HG02943 (cell line): ENCODE measurements at regions not wholly inside any gene's neighbourhood (a gene's known extent, or its start where the extent isn't known, plus 50 kb on each side); places are given as distances from the start of the nearest gene placed in this dataset.

Experiments
- ATAC-seq: cut with Tn5 transposase; IDR thresholded peaks from one replicate; pipeline ENCODE4 v1.9.1; 2021; ENCODE audit warnings: mild to moderate bottlenecking, low read depth, moderate library complexity; ENCODE audit not compliant: unreplicated experiment

- no peak for ATAC-seq
Measured at GRCh38 chr3:117150628-117151027, 441.0 kb downstream of the TUSC7 start.

GRCh38 chr3:117160176-117160575 lies 450.6 kb downstream of the TUSC7 start:
- ATAC-seq: no peak

- no peak for ATAC-seq
Measured at GRCh38 chr3:117161816-117162215, 452.2 kb downstream of the TUSC7 start.

GRCh38 chr3:117165176-117165575 lies 455.6 kb downstream of the TUSC7 start:
- no peak for ATAC-seq

GRCh38 chr3:117165601-117166051 lies 456.0 kb downstream of the TUSC7 start:
- no peak for ATAC-seq

GRCh38 chr3:117168896-117169295 lies 459.3 kb downstream of the TUSC7 start:
- ATAC-seq: no peak

GRCh38 chr3:117170094-117170493 lies 460.5 kb downstream of the TUSC7 start:
- no peak for ATAC-seq

GRCh38 chr3:117171124-117171523 lies 461.5 kb downstream of the TUSC7 start:
- no peak for ATAC-seq

- ATAC-seq: no peak
Measured at GRCh38 chr3:117172426-117172825, 462.8 kb downstream of the TUSC7 start.

- ATAC-seq: no peak
Measured at GRCh38 chr3:117181222-117181621, 471.6 kb downstream of the TUSC7 start.

- ATAC-seq: no peak
Measured at GRCh38 chr3:117184574-117184973, 475.0 kb downstream of the TUSC7 start.

- ATAC-seq: no peak
Measured at GRCh38 chr3:117191245-117191644, 481.7 kb downstream of the TUSC7 start.

- ATAC-seq: no peak
Measured at GRCh38 chr3:117192888-117193287, 483.3 kb downstream of the TUSC7 start.

- ATAC-seq: no peak
Measured at GRCh38 chr3:117193390-117193789, 483.8 kb downstream of the TUSC7 start.

GRCh38 chr3:117195034-117195433 lies 485.5 kb downstream of the TUSC7 start:
- ATAC-seq: no peak

GRCh38 chr3:117200962-117201361 lies 491.4 kb downstream of the TUSC7 start:
- no peak for ATAC-seq

GRCh38 chr3:117201901-117202774 lies 492.6 kb downstream of the TUSC7 start:
- ATAC-seq: no peak

- ATAC-seq: no peak
Measured at GRCh38 chr3:117217355-117217754, 507.8 kb downstream of the TUSC7 start.

- no peak for ATAC-seq
Measured at GRCh38 chr3:117217760-117218316, 508.3 kb downstream of the TUSC7 start.

- ATAC-seq: no peak
Measured at GRCh38 chr3:117218641-117219048, 509.1 kb downstream of the TUSC7 start.

GRCh38 chr3:117219296-117219695 lies 509.7 kb downstream of the TUSC7 start:
- no peak for ATAC-seq

- no peak for ATAC-seq
Measured at GRCh38 chr3:117226932-117227331, 517.4 kb downstream of the TUSC7 start.
